ENCODE measurements at regions not wholly inside any gene's neighbourhood (a gene's known extent, or its start where the extent isn't known, plus 50 kb on each side); places are given as distances from the start of the nearest gene placed in this dataset.

DNA sequence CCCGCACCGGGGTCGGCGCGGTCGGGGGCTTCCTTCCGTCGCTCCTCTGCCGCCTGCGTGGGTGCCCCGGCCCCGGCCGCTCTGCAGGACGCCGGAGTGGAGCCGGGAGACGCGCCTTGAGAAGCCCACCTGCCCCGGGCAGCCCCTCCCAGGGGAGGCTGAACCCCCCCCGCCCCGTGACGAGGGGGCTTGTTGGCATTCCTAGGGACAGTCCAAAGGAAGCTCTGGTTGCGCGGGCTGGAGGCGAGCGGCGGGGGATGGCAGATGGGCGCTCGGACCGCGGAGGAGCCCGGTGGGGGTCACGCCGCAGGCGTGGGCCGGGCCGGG is 133.5 kb upstream of the MGAT5 start (continued):
- no peak for TF ChIP-seq CBX3 (IDR thresholded peaks at IDR 0.05; ENCODE audit: low read depth)

DNA sequence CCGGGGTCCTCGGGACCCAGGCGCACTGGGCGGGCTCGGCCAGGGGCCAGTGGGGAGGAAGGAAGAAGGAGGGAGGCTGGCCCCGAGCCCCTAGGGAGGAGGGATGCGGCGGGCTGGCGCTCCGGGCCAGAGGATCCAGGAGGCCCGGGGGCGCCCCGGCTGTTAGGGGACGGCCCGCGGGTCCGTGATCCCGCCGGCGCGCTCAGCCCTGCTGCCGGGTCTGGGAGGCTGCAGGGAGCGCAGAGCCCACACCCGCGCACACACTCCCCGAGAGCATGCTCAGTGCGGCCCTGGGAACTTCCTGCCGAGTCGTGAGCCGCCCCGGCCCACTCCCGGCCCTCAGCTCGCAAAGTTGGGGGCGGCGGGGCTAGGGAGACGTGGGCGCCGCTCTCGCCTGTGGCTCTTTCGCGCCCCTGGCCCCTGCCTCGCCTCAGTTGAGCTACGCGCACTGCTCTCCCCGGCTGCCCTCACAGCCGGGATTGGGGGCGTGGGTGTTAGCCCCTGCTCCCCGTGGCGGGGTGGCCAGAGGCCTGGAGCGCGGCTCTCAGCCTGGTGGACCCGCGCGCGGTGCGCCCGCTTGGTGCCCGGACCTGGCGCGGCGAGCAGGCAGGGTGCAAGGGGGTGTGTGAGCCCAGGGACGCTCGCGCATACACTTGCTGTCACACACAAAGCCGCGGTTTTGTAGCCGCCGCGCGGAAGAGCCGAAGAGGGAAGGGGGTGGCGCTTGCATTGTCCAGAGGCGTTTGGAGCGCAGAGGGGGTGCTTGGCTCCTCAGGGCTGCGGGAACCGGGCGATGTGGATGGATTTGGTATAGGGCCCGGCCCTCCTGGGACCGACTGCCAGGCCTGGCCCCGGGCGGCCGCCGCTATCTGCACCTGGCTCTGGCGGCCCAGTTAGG is 132.9 kb upstream of the MGAT5 start:
- no peaks in the 10 kb centered on the region for H3K9me2 ChIP-seq (ENCODE audit: insufficient read depth)
- H3K9me3 ChIP-seq (ENCODE audit: control insufficient read depth in 1 of 2, insufficient read depth in 1 of 2, low read depth in 1 of 2, low read length in 2 of 2) = no peaks in the 10 kb centered on the region
- H3K36me3 ChIP-seq (ENCODE audit: control insufficient read depth in 1 of 2, insufficient read depth in 2 of 2, low read length in 2 of 2) = no peaks in the 10 kb centered on the region
- peak; percentile 45 for ATAC-seq
- peaks cover 16 to 19% of the 10 kb centered on the region in 2 experiments; a peak in 3 of 4 replicates for H3K4me1 ChIP-seq (ENCODE audit: control insufficient read depth in 1 of 2, insufficient read depth in 2 of 2, low read length in 2 of 2)
- no peaks in the 10 kb centered on the region for H3K27me3 ChIP-seq (ENCODE audit: insufficient read depth, low read length)
- intact Hi-C loops (cut with micrococcal nuclease) = no loop called here
- POLR2A ChIA-PET = no interaction called here
- H2AFZ ChIP-seq (ENCODE audit: low read depth, low read length, poor library complexity, severe bottlenecking) = no peak overlapping the region
- peaks cover 49% of the 10 kb centered on the region for H3K79me2 ChIP-seq (ENCODE audit: insufficient read depth, low read length)
- BruUV-seq (replicated peaks) = no TSS peak
- CTCF ChIA-PET = interaction anchor here (1.0 to 3.3 kb wide), 2 partner anchors 86 to 123 kb away, joined by 3 to 43 read pairs; no protein-coding TSS in a partner anchor
- DNase-seq (ENCODE audit: low read depth, low spot score) = no peak
- RAD21 ChIA-PET (ENCODE audit: low non-redundant PET in 1 of 2, low total read pairs in 2 of 2, uncharacterized antibody in 2 of 2, unreplicated experiment in 2 of 2) = no interaction called here
- peak overlapping the region; percentile 87 for H3K27ac ChIP-seq (ENCODE audit: low read depth, low read length)
- no peaks in the 10 kb centered on the region for H4K20me1 ChIP-seq (ENCODE audit: insufficient read depth)
- peak overlapping the region; percentile 62 to 81 for H3K4me3 ChIP-seq (replicated peaks in 1 of 2; ENCODE audit: low read depth in 1 of 2, low read length in 2 of 2)
- peak overlapping the region; percentile 79 for H3K9ac ChIP-seq (ENCODE audit: low read length)
- H3K4me2 ChIP-seq (ENCODE audit: low read length) = peak overlapping the region; percentile 90
- no peak for TF ChIP-seq CEBPB (IDR thresholded peaks at IDR 0.05; ENCODE audit: low read depth)
- no peak for TF ChIP-seq SRF (IDR thresholded peaks at IDR 0.05; ENCODE audit: low read depth)
- no peak for TF ChIP-seq YY1 (IDR thresholded peaks at IDR 0.05; ENCODE audit: extremely low read depth, insufficient replicate concordance, low read depth, low read length)
- TF ChIP-seq FOSL1 (IDR thresholded peaks at IDR 0.05; ENCODE audit: low read depth) = no peak
- TF ChIP-seq, protein P1, sequence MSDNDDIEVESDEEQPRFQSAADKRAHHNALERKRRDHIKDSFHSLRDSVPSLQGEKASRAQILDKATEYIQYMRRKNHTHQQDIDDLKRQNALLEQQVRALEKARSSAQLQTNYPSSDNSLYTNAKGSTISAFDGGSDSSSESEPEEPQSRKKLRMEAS (IDR thresholded peaks at IDR 0.05) = peak; percentile 44; the same call in 1 of the 2 replicates
- peak; percentile 21 for TF ChIP-seq TCF7L2 (IDR thresholded peaks at IDR 0.05; ENCODE audit: borderline replicate concordance, extremely low read depth, insufficient read depth, insufficient read length)
- no peak for TF ChIP-seq POLR2A (IDR thresholded peaks at IDR 0.05; ENCODE audit: borderline replicate concordance, extremely low read depth, insufficient read depth, insufficient read length)
- no peak for TF ChIP-seq SP1 (IDR thresholded peaks at IDR 0.05; ENCODE audit: low read depth)
- no peak for TF ChIP-seq CBX3 (IDR thresholded peaks at IDR 0.05; ENCODE audit: low read depth)
- TF ChIP-seq EZH2phosphoT487 (IDR thresholded peaks at IDR 0.05; ENCODE audit: borderline replicate concordance) = no peak
- 0 out of 2 replicates have a peak, but pooled peaks have one; percentile 34 for TF ChIP-seq SIN3A (IDR thresholded peaks at IDR 0.05; ENCODE audit: low read depth)
- TF ChIP-seq, protein P2, sequence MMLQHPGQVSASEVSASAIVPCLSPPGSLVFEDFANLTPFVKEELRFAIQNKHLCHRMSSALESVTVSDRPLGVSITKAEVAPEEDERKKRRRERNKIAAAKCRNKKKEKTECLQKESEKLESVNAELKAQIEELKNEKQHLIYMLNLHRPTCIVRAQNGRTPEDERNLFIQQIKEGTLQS (IDR thresholded peaks at IDR 0.05) = no peak
- TF ChIP-seq, protein P3, sequence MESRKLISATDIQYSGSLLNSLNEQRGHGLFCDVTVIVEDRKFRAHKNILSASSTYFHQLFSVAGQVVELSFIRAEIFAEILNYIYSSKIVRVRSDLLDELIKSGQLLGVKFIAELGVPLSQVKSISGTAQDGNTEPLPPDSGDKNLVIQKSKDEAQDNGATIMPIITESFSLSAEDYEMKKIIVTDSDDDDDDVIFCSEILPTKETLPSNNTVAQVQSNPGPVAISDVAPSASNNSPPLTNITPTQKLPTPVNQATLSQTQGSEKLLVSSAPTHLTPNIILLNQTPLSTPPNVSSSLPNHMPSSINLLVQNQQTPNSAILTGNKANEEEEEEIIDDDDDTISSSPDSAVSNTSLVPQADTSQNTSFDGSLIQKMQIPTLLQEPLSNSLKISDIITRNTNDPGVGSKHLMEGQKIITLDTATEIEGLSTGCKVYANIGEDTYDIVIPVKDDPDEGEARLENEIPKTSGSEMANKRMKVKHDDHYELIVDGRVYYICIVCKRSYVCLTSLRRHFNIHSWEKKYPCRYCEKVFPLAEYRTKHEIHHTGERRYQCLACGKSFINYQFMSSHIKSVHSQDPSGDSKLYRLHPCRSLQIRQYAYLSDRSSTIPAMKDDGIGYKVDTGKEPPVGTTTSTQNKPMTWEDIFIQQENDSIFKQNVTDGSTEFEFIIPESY (IDR thresholded peaks at IDR 0.05; ENCODE audit: extremely low read depth, insufficient replicate concordance, low read length) = no peak
- TF ChIP-seq POLR2AphosphoS5 (IDR thresholded peaks at IDR 0.05; ENCODE audit: low read depth, low read length) = no peak; the same call in none of the 2 replicates
- TF ChIP-seq, protein P4, sequence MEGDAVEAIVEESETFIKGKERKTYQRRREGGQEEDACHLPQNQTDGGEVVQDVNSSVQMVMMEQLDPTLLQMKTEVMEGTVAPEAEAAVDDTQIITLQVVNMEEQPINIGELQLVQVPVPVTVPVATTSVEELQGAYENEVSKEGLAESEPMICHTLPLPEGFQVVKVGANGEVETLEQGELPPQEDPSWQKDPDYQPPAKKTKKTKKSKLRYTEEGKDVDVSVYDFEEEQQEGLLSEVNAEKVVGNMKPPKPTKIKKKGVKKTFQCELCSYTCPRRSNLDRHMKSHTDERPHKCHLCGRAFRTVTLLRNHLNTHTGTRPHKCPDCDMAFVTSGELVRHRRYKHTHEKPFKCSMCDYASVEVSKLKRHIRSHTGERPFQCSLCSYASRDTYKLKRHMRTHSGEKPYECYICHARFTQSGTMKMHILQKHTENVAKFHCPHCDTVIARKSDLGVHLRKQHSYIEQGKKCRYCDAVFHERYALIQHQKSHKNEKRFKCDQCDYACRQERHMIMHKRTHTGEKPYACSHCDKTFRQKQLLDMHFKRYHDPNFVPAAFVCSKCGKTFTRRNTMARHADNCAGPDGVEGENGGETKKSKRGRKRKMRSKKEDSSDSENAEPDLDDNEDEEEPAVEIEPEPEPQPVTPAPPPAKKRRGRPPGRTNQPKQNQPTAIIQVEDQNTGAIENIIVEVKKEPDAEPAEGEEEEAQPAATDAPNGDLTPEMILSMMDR (IDR thresholded peaks at IDR 0.05 in 2 of 3, conservative IDR thresholded peaks at IDR 0.05 in 1 of 3; ENCODE audit: borderline replicate concordance in 1 of 3, insufficient read depth in 1 of 3, low read depth in 2 of 3, low read length in 2 of 3) = no peak
- TF ChIP-seq JUND (IDR thresholded peaks at IDR 0.05) = no peak
